H9 (cell line): ENCODE measurements at regions not wholly inside any gene's neighbourhood (a gene's known extent, or its start where the extent isn't known, plus 50 kb on each side); places are given as distances from the start of the nearest gene placed in this dataset.

Experiments used
- DNase-seq: peaks from one replicate; pipeline ENCODE4 v3.0.0-alpha.2; 2017
- H2AFZ ChIP-seq: one replicate; pipeline ENCODE4 v1.6.1; 2013; ENCODE audit warnings: mild to moderate bottlenecking, low read length, control low read depth, moderate library complexity
- H2AK5ac ChIP-seq: 2 replicates; pipeline ENCODE4 v1.6.1; 2013; ENCODE audit warnings: low read length, control low read depth, mixed read lengths; ENCODE audit not compliant: insufficient read length
- H2BK120ac ChIP-seq: one replicate; pipeline ENCODE4 v1.6.1; 2013; ENCODE audit warnings: low read depth, mild to moderate bottlenecking, low read length, control low read depth, inconsistent platforms; ENCODE audit not compliant: poor library complexity, severe bottlenecking
- H2BK12ac ChIP-seq: 2 replicates; pipeline ENCODE4 v1.6.1; 2013; ENCODE audit warnings: low read length, control low read depth, mixed read lengths, low read depth; ENCODE audit not compliant: insufficient read length
- H2BK15ac ChIP-seq: 2 replicates; pipeline ENCODE4 v1.6.1; 2013; ENCODE audit warnings: low read depth, low read length, control low read depth
- H2BK20ac ChIP-seq: one replicate; pipeline ENCODE4 v1.6.1; 2013; ENCODE audit warnings: low read depth, mild to moderate bottlenecking, low read length, control low read depth, inconsistent platforms; ENCODE audit not compliant: poor library complexity, severe bottlenecking
- H2BK5ac ChIP-seq: 2 replicates; pipeline ENCODE4 v1.6.1; 2013; ENCODE audit warnings: low read length, control low read depth, mixed read lengths; ENCODE audit not compliant: insufficient read length
- H3K14ac ChIP-seq: 2 replicates; pipeline ENCODE4 v1.6.1; 2013; ENCODE audit warnings: low read length, control low read depth; ENCODE audit not compliant: insufficient read depth
- H3K18ac ChIP-seq: 2 replicates; pipeline ENCODE4 v1.6.1; 2013; ENCODE audit warnings: low read depth, mild to moderate bottlenecking, mixed read lengths, low read length, control low read depth; ENCODE audit not compliant: insufficient read length
- H3K23ac ChIP-seq: 2 replicates; pipeline ENCODE4 v1.6.1; 2013; ENCODE audit warnings: low read length, control low read depth, mixed read lengths, low read depth; ENCODE audit not compliant: insufficient read length
- H3K23me2 ChIP-seq: 2 replicates; pipeline ENCODE4 v1.6.1; 2013; ENCODE audit warnings: low read depth, mild to moderate bottlenecking, mixed read lengths, low read length, control low read depth; ENCODE audit not compliant: insufficient read length, poor library complexity, severe bottlenecking
- H3K27ac ChIP-seq: 2 replicates; pipeline ENCODE4 v1.5.1; 2013; ENCODE audit warnings: low read length, control low read depth, mixed read lengths, low read depth; ENCODE audit not compliant: insufficient read length
- H3K27me3 ChIP-seq: 2 replicates; pipeline ENCODE4 v1.6.1; 2013; ENCODE audit warnings: low read length, control low read depth, inconsistent platforms; ENCODE audit not compliant: insufficient read depth
- H3K4ac ChIP-seq: 2 replicates; pipeline ENCODE4 v1.6.1; 2013; ENCODE audit warnings: low read depth, mild to moderate bottlenecking, control low read depth, inconsistent platforms, low read length, moderate library complexity
- H3K4me1 ChIP-seq: 2 replicates; pipeline ENCODE4 v1.6.1; 2013; ENCODE audit warnings: low read length, control low read depth, inconsistent platforms; ENCODE audit not compliant: insufficient read depth
- H3K4me2 ChIP-seq: 2 replicates; pipeline ENCODE4 v1.6.1; 2013; ENCODE audit warnings: low read length, control low read depth, mixed read lengths; ENCODE audit not compliant: insufficient read length, insufficient read depth
- H3K56ac ChIP-seq: 2 replicates; pipeline ENCODE4 v1.6.1; 2013; ENCODE audit warnings: low read depth, mild to moderate bottlenecking, mixed read lengths, low read length, control low read depth; ENCODE audit not compliant: insufficient read length
- H3K79me1 ChIP-seq: 2 replicates; pipeline ENCODE4 v1.6.1; 2013; ENCODE audit warnings: low read depth, mild to moderate bottlenecking, moderate library complexity, low read length, control low read depth, inconsistent platforms; ENCODE audit not compliant: insufficient read depth, poor library complexity, severe bottlenecking
- H3K79me2 ChIP-seq: 2 replicates; pipeline ENCODE4 v1.6.1; 2013; ENCODE audit warnings: low read length, control low read depth, inconsistent platforms; ENCODE audit not compliant: insufficient read depth
- H3K9ac ChIP-seq: 2 replicates; pipeline ENCODE4 v1.6.1; 2013; ENCODE audit warnings: low read length, control low read depth, mixed read lengths; ENCODE audit not compliant: insufficient read length; ENCODE audit errors: extremely low read depth
- H3K9me3 ChIP-seq: one replicate; pipeline ENCODE4 v1.6.1; 2013; ENCODE audit warnings: low read depth, low read length, inconsistent platforms; ENCODE audit not compliant: control insufficient read depth
- H3T11ph ChIP-seq: one replicate; pipeline ENCODE4 v1.6.1; 2013; ENCODE audit warnings: mild to moderate bottlenecking, low read length, control low read depth, inconsistent platforms
- H4K20me1 ChIP-seq: one replicate; pipeline ENCODE4 v1.6.1; 2013; ENCODE audit not compliant: control insufficient read depth, insufficient read length, insufficient read depth
- H4K5ac ChIP-seq: 2 replicates; pipeline ENCODE4 v1.6.1; 2013; ENCODE audit warnings: low read depth, mild to moderate bottlenecking, mixed read lengths, low read length, control low read depth; ENCODE audit not compliant: insufficient read length
- H4K8ac ChIP-seq: replicated peaks from 2 replicates; pipeline ENCODE4 v1.6.1; 2013; ENCODE audit warnings: low read length, control low read depth, mixed read lengths, low read depth; ENCODE audit not compliant: insufficient read length
- H4K91ac ChIP-seq: 2 replicates; pipeline ENCODE4 v1.6.1; 2013; ENCODE audit warnings: low read depth, mild to moderate bottlenecking, moderate library complexity, mixed read lengths, low read length, control low read depth; ENCODE audit not compliant: insufficient read length
- H3K27ac Mint-ChIP-seq, 3 experiments: 2 replicates in 2 of 3; 3 replicates in 1 of 3; pipeline ENCODE4 v1.8.0; 2020 to 2021; ENCODE audit warnings: mixed read lengths in 3 of 3, mild to moderate bottlenecking in 1 of 3, moderate library complexity in 1 of 3
- H3K27me3 Mint-ChIP-seq: 2 replicates; pipeline ENCODE4 v1.8.0; 2021; ENCODE audit warnings: low read depth, mild to moderate bottlenecking, moderate library complexity, mixed read lengths
- H3K36me3 Mint-ChIP-seq, 3 experiments: 2 replicates in 2 of 3; 3 replicates in 1 of 3; pipeline ENCODE4 v1.8.0; 2020 to 2021; ENCODE audit warnings: low read depth in 3 of 3, mixed read lengths in 3 of 3; ENCODE audit not compliant: insufficient read depth in 1 of 3
- H3K4me1 Mint-ChIP-seq, 2 experiments: 2 replicates each; pipeline ENCODE4 v1.8.0; 2020; ENCODE audit warnings: mixed read lengths in 2 of 2
- H3K4me3 Mint-ChIP-seq, 2 experiments: 2 replicates in 1 of 2; 3 replicates in 1 of 2; pipeline ENCODE4 v1.8.0; 2020 to 2021; ENCODE audit warnings: mild to moderate bottlenecking in 2 of 2, mixed read lengths in 2 of 2, moderate library complexity in 1 of 2
- H3K9me3 Mint-ChIP-seq, 2 experiments: 2 replicates in 1 of 2; 3 replicates in 1 of 2; pipeline ENCODE4 v1.8.0; 2020; ENCODE audit warnings: mild to moderate bottlenecking in 2 of 2, mixed read lengths in 2 of 2, moderate library complexity in 1 of 2
- CTCF ChIP-seq: fragments of 200-600 bp; sonication (generic); conservative IDR thresholded peaks from 3 replicates; pipeline ENCODE4 v1.8.0; 2021; ENCODE audit warnings: antibody characterized with exemption, mild to moderate bottlenecking
- WGBS: extraction: QIAGEN DNeasy Blood & Tissue Kit; methylation state at CpG from one replicate; pipeline ENCODE4 v1.1.7; 2013; ENCODE audit warnings: missing lambda C conversion rate, low lambda C conversion rate, mixed read lengths; ENCODE audit not compliant: insufficient read length; ENCODE audit errors: extremely low coverage; 5-methylcytosine and 5-hydroxymethylcytosine counted together

- Histone ChIP-seq H3K27ac (no peak overlapping the region), H4K8ac (no peak overlapping the region), H3K9ac (no peak overlapping the region), H3K18ac (no peak overlapping the region), H3K14ac (no peak overlapping the region), H2BK120ac (no peak overlapping the region), H4K20me1 (no peaks in the 10 kb centered on the region), H3K9me3 (no peaks in the 10 kb centered on the region), H3K4me1 (no peaks in the 10 kb centered on the region), H2AK5ac (no peak overlapping the region), H3K4ac (no peak overlapping the region), H3K4me2 (no peak overlapping the region), H2BK20ac (no peak overlapping the region), H3K56ac (no peak overlapping the region), H2BK15ac (no peak overlapping the region), H3T11ph (no peak overlapping the region), H3K79me2 (no peaks in the 10 kb centered on the region), H3K27me3 (no peaks in the 10 kb centered on the region), H4K91ac (no peak overlapping the region), H3K23me2 (no peaks in the 10 kb centered on the region), H2BK5ac (no peak overlapping the region), H4K5ac (no peak overlapping the region), H3K23ac (no peak overlapping the region), H3K79me1 (no peaks in the 10 kb centered on the region), H2BK12ac (no peak overlapping the region), H2AFZ (no peak overlapping the region)
- no peaks in the 10 kb centered on the region for H3K4me1 Mint-ChIP-seq
- peaks cover 10% of the 10 kb centered on the region for H3K27me3 Mint-ChIP-seq
- no CpG with 5 or more reads among the region's 5 CpGs for WGBS
- H3K4me3 Mint-ChIP-seq = no peak overlapping the region
- H3K36me3 Mint-ChIP-seq = no peaks in the 10 kb centered on the region
- H3K27ac Mint-ChIP-seq = no peak overlapping the region
- no peak for TF ChIP-seq CTCF
- no peaks in the 10 kb centered on the region for H3K9me3 Mint-ChIP-seq
- DNase-seq = no peak
These were observed 283.6 kb downstream of the CYP26B1 start for GRCh38 chr2:71864085-71864484.
